ENCODE measurements at regions not wholly inside any gene's neighbourhood (a gene's known extent, or its start where the extent isn't known, plus 50 kb on each side); places are given as distances from the start of the nearest gene placed in this dataset.

- TF ChIP-seq, protein P1, sequence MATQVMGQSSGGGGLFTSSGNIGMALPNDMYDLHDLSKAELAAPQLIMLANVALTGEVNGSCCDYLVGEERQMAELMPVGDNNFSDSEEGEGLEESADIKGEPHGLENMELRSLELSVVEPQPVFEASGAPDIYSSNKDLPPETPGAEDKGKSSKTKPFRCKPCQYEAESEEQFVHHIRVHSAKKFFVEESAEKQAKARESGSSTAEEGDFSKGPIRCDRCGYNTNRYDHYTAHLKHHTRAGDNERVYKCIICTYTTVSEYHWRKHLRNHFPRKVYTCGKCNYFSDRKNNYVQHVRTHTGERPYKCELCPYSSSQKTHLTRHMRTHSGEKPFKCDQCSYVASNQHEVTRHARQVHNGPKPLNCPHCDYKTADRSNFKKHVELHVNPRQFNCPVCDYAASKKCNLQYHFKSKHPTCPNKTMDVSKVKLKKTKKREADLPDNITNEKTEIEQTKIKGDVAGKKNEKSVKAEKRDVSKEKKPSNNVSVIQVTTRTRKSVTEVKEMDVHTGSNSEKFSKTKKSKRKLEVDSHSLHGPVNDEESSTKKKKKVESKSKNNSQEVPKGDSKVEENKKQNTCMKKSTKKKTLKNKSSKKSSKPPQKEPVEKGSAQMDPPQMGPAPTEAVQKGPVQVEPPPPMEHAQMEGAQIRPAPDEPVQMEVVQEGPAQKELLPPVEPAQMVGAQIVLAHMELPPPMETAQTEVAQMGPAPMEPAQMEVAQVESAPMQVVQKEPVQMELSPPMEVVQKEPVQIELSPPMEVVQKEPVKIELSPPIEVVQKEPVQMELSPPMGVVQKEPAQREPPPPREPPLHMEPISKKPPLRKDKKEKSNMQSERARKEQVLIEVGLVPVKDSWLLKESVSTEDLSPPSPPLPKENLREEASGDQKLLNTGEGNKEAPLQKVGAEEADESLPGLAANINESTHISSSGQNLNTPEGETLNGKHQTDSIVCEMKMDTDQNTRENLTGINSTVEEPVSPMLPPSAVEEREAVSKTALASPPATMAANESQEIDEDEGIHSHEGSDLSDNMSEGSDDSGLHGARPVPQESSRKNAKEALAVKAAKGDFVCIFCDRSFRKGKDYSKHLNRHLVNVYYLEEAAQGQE (IDR thresholded peaks at IDR 0.05; ENCODE audit: insufficient read depth in 1 of 2, low read depth in 2 of 2, low read length in 2 of 2) = no peak
- no peak for TF ChIP-seq SIN3A (IDR thresholded peaks at IDR 0.05; ENCODE audit: borderline replicate concordance, insufficient read depth, low read length)
Observed at GRCh38 chrX:134732152-134732551, 64.9 kb downstream of the PABIR2 start.

Measured in PFSK-1 (cell line).